ENCODE measurements at regions not wholly inside any gene's neighbourhood (a gene's known extent, or its start where the extent isn't known, plus 50 kb on each side); places are given as distances from the start of the nearest gene placed in this dataset.
"Not testable (repeated sequence)": the region's sequence is repeated elsewhere in the genome, so short reads cannot be mapped to it uniquely, and the experiment has no call there.

- DNase-seq, result not testable (repeated sequence)
These were observed 207.0 kb downstream of the FAM72C start for GRCh38 chr1:143764831-143765230.

GRCh38 chr1:143760366-143760765, 211.4 kb downstream of the FAM72C start:
- not testable (repeated sequence) for DNase-seq

GRCh38 chr1:143755961-143756360, 215.8 kb downstream of the FAM72C start:
- not testable (repeated sequence) for DNase-seq

GRCh38 chr1:143748906-143749305, 222.9 kb downstream of the FAM72C start:
- no peak for DNase-seq

- DNase-seq, result no peak
These were observed 235.2 kb downstream of the FAM72C start for GRCh38 chr1:143736562-143736961.

- DNase-seq, result no peak
These were observed 235.9 kb downstream of the FAM72C start for GRCh38 chr1:143735764-143736461.

GRCh38 chr1:143734261-143734660, 237.5 kb downstream of the FAM72C start:
- DNase-seq, result not testable (repeated sequence)

- DNase-seq, result not testable (repeated sequence)
These were observed 240.9 kb downstream of the FAM72C start for GRCh38 chr1:143730890-143731289.

GRCh38 chr1:143729449-143730111, 242.2 kb downstream of the FAM72C start:
- not testable (repeated sequence) for DNase-seq

GRCh38 chr1:143728802-143729448, 242.9 kb downstream of the FAM72C start:
- not testable (repeated sequence) for DNase-seq

- no peak for DNase-seq
These were observed 244.5 kb downstream of the FAM72C start for GRCh38 chr1:143727263-143727662.

- no peak for DNase-seq
These were observed 250.8 kb downstream of the FAM72C start for GRCh38 chr1:143721024-143721373.

GRCh38 chr1:143720087-143721023, 251.4 kb downstream of the FAM72C start:
- DNase-seq, result no peak

- DNase-seq, result no peak
These were observed 253.3 kb downstream of the FAM72C start for GRCh38 chr1:143718524-143718923.

- no peak for DNase-seq
These were observed 253.8 kb downstream of the FAM72C start for GRCh38 chr1:143718021-143718420.

- no peak for DNase-seq
These were observed 254.4 kb downstream of the FAM72C start for GRCh38 chr1:143717434-143717833.

- DNase-seq, result not testable (repeated sequence)
These were observed 256.9 kb downstream of the FAM72C start for GRCh38 chr1:143714913-143715312.

- DNase-seq, result not testable (repeated sequence)
These were observed 262.1 kb downstream of the FAM72C start for GRCh38 chr1:143709606-143710259.

- DNase-seq, result not testable (repeated sequence)
These were observed 269.0 kb downstream of the FAM72C start for GRCh38 chr1:143702739-143703138.

GRCh38 chr1:143699731-143700130, 272.1 kb downstream of the FAM72C start:
- no peak for DNase-seq

- no peak for DNase-seq
These were observed 272.7 kb downstream of the FAM72C start for GRCh38 chr1:143699115-143699514.

- peak; percentile 14 for DNase-seq
These were observed 273.8 kb downstream of the FAM72C start for GRCh38 chr1:143698016-143698415.
